Neural cell (in vitro differentiated cells): ENCODE measurements at regions not wholly inside any gene's neighbourhood (a gene's known extent, or its start where the extent isn't known, plus 50 kb on each side); places are given as distances from the start of the nearest gene placed in this dataset.

Experiments used
- H2AFZ ChIP-seq: fragments of 200-600, 300-800 bp; sonication (generic), shearing (Covaris generic); 2 replicates; pipeline ENCODE4 v1.6.0; 2014; ENCODE audit warnings: low read depth, mild to moderate bottlenecking, antibody characterized with exemption, low read length, moderate library complexity
- H3F3A ChIP-seq: fragments of 200-600 bp; shearing (Covaris generic); 2 replicates; pipeline ENCODE4 v1.6.1; 2016; ENCODE audit warnings: mild to moderate bottlenecking, moderate library complexity, mixed read lengths, antibody characterized with exemption, low read length; ENCODE audit not compliant: insufficient read depth, poor library complexity, severe bottlenecking
- H3K27ac ChIP-seq: fragments of 200-600, 300-800 bp; sonication (generic), shearing (Covaris generic); 2 replicates; pipeline ENCODE4 v1.5.1; 2014; ENCODE audit warnings: mild to moderate bottlenecking, low read length, moderate library complexity
- H3K27me3 ChIP-seq: fragments of 300-800, 200-600 bp; sonication (generic), shearing (Covaris generic); 2 replicates; pipeline ENCODE4 v1.6.0; 2014; ENCODE audit warnings: mild to moderate bottlenecking, low read depth, low read length, moderate library complexity; ENCODE audit not compliant: insufficient read depth
- H3K36me3 ChIP-seq: fragments of 300-800, 200-600 bp; sonication (generic), shearing (Covaris generic); 2 replicates; pipeline ENCODE4 v1.5.1; 2014; ENCODE audit warnings: mild to moderate bottlenecking, antibody characterized with exemption, low read length, moderate library complexity; ENCODE audit not compliant: insufficient read depth
- H3K4me2 ChIP-seq: fragments of 300-800, 200-600 bp; sonication (generic), shearing (Covaris generic); 2 replicates; pipeline ENCODE4 v1.6.0; 2014; ENCODE audit warnings: mild to moderate bottlenecking, low read length
- H3K4me3 ChIP-seq: fragments of 300-800, 200-600 bp; sonication (generic), shearing (Covaris generic); 2 replicates; pipeline ENCODE4 v1.5.1; 2014; ENCODE audit warnings: mild to moderate bottlenecking, low read length, moderate library complexity
- H3K79me2 ChIP-seq: fragments of 200-600 bp; shearing (Covaris generic); replicated peaks from 2 replicates; pipeline ENCODE4 v1.6.0; 2014; ENCODE audit warnings: mild to moderate bottlenecking, low read length, moderate library complexity; ENCODE audit not compliant: insufficient read depth
- H3K9ac ChIP-seq: fragments of 300-800, 200-600 bp; sonication (generic), shearing (Covaris generic); 2 replicates; pipeline ENCODE4 v1.6.1; 2016; ENCODE audit warnings: mild to moderate bottlenecking, low read length, mixed read lengths
- H3K9me2 ChIP-seq: fragments of 200-600 bp; shearing (Covaris generic); 2 replicates; pipeline ENCODE4 v1.6.1; 2016; ENCODE audit warnings: mild to moderate bottlenecking, low read length, mixed read lengths; ENCODE audit not compliant: insufficient read depth
- H3K9me3 ChIP-seq: fragments of 200-600, 300-800 bp; sonication (generic), shearing (Covaris generic); 2 replicates; pipeline ENCODE4 v1.6.1; 2016; ENCODE audit warnings: mild to moderate bottlenecking, mixed run types, low read length, moderate library complexity, mixed read lengths
- H4K20me1 ChIP-seq: fragments of 200-600 bp; shearing (Covaris generic); 2 replicates; pipeline ENCODE4 v1.6.1; 2016; ENCODE audit warnings: mild to moderate bottlenecking, mixed run types; ENCODE audit not compliant: insufficient read depth
- EP300 ChIP-seq: fragments of 450-650 bp; conservative IDR thresholded peaks from 2 replicates; pipeline ENCODE4 v1.6.1; 2014; ENCODE audit warnings: antibody characterized with exemption, mild to moderate bottlenecking, moderate library complexity; ENCODE audit not compliant: poor library complexity, severe bottlenecking
- EZH2 ChIP-seq: fragments of 200-600, 300-800 bp; shearing (Covaris generic), sonication (generic); IDR thresholded peaks from 2 replicates; pipeline ENCODE4 v1.6.1; 2014; ENCODE audit warnings: antibody characterized with exemption, low read length, borderline replicate concordance, mild to moderate bottlenecking; ENCODE audit not compliant: insufficient read depth, poor library complexity, severe bottlenecking
- MXI1 ChIP-seq: fragments of 450-650 bp; conservative IDR thresholded peaks from 2 replicates; pipeline ENCODE4 v1.6.1; 2014; ENCODE audit warnings: antibody characterized with exemption, mild to moderate bottlenecking; ENCODE audit not compliant: poor library complexity, severe bottlenecking
- POLR2AphosphoS5 ChIP-seq: IDR thresholded peaks from 2 replicates; pipeline ENCODE4 v1.6.1; 2012
- RAD21 ChIP-seq: fragments of 450-650 bp; conservative IDR thresholded peaks from 2 replicates; pipeline ENCODE4 v1.6.1; 2014; ENCODE audit warnings: antibody characterized with exemption, mild to moderate bottlenecking, moderate library complexity
- SMC3 ChIP-seq: fragments of 450-650 bp; conservative IDR thresholded peaks from 2 replicates; pipeline ENCODE4 v1.6.1; 2014; ENCODE audit warnings: antibody characterized with exemption, mild to moderate bottlenecking, moderate library complexity; ENCODE audit not compliant: poor library complexity
- TAF1 ChIP-seq: IDR thresholded peaks from 2 replicates; pipeline ENCODE4 v1.6.1; 2012; ENCODE audit warnings: low read depth
- TF ChIP-seq, protein P1 (sequence below): IDR thresholded peaks from 2 replicates; pipeline ENCODE4 v1.6.1; 2012; ENCODE audit warnings: borderline replicate concordance
- TF ChIP-seq, protein P2 (sequence below): fragments of 450-650 bp; IDR thresholded peaks from 2 replicates; pipeline ENCODE4 v1.5.1; 2014; ENCODE audit warnings: antibody characterized with exemption, mild to moderate bottlenecking, moderate library complexity; ENCODE audit not compliant: poor library complexity, severe bottlenecking

DNA sequence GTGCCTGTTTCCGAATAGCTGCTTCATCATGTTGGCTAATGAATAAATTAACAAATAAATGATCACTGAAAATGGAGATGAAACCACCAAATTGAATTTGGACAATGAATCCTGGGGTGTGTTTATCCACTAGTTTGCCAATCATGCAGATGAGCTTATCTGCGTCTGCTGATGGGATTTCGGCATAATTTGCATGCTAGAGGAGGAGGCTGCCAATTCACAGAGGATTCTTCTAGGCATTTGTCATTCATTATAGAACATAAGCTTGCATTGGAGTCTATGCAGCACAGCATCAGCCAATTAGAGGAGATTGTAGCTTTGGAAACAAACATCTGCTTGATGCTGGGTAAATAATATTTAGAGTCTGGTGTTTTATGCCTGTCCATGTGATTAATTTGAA lies 123.1 kb downstream of the NPIPB5 start (continued):
- TF ChIP-seq, protein P1, sequence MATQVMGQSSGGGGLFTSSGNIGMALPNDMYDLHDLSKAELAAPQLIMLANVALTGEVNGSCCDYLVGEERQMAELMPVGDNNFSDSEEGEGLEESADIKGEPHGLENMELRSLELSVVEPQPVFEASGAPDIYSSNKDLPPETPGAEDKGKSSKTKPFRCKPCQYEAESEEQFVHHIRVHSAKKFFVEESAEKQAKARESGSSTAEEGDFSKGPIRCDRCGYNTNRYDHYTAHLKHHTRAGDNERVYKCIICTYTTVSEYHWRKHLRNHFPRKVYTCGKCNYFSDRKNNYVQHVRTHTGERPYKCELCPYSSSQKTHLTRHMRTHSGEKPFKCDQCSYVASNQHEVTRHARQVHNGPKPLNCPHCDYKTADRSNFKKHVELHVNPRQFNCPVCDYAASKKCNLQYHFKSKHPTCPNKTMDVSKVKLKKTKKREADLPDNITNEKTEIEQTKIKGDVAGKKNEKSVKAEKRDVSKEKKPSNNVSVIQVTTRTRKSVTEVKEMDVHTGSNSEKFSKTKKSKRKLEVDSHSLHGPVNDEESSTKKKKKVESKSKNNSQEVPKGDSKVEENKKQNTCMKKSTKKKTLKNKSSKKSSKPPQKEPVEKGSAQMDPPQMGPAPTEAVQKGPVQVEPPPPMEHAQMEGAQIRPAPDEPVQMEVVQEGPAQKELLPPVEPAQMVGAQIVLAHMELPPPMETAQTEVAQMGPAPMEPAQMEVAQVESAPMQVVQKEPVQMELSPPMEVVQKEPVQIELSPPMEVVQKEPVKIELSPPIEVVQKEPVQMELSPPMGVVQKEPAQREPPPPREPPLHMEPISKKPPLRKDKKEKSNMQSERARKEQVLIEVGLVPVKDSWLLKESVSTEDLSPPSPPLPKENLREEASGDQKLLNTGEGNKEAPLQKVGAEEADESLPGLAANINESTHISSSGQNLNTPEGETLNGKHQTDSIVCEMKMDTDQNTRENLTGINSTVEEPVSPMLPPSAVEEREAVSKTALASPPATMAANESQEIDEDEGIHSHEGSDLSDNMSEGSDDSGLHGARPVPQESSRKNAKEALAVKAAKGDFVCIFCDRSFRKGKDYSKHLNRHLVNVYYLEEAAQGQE = no peak

DNA sequence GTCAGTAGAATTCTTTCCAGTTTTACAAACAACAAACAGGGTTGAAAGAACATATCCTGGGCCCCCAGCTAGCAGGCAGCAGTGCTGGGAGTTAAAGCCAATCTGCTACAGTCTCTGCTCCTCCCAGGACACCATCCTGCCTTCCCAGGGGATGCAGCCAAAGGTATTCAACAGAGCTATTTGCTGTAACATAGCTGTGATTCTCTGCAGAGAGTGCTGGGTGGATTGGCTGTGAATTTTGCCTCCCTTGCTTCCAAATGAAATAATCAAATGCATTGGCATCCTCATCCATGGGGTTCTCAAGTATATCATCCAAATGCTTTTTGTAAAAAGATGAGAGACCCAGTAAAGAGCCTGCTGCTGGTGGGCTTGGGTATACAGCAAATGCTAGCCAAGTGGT lies 124.3 kb downstream of the NPIPB5 start:
- no peaks in the 10 kb centered on the region for H3K27me3 ChIP-seq
- H3K27ac ChIP-seq = no peak overlapping the region
- H2AFZ ChIP-seq = no peak overlapping the region
- no peaks in the 10 kb centered on the region for H3F3A ChIP-seq
- H3K9me2 ChIP-seq = no peaks in the 10 kb centered on the region
- H3K9me3 ChIP-seq = no peaks in the 10 kb centered on the region
- no peak overlapping the region for H3K4me2 ChIP-seq
- H4K20me1 ChIP-seq = no peaks in the 10 kb centered on the region
- no peak overlapping the region for H3K4me3 ChIP-seq
- H3K9ac ChIP-seq = no peak overlapping the region
- no peaks in the 10 kb centered on the region for H3K79me2 ChIP-seq
- H3K36me3 ChIP-seq = no peaks in the 10 kb centered on the region
- TF ChIP-seq MXI1 (no peak), SMC3 (no peak), EP300 (no peak), RAD21 (no peak), EZH2 (no peak), TAF1 (no peak), POLR2AphosphoS5 (no peak)
- TF ChIP-seq, protein P1 = no peak
- TF ChIP-seq, protein P2, sequence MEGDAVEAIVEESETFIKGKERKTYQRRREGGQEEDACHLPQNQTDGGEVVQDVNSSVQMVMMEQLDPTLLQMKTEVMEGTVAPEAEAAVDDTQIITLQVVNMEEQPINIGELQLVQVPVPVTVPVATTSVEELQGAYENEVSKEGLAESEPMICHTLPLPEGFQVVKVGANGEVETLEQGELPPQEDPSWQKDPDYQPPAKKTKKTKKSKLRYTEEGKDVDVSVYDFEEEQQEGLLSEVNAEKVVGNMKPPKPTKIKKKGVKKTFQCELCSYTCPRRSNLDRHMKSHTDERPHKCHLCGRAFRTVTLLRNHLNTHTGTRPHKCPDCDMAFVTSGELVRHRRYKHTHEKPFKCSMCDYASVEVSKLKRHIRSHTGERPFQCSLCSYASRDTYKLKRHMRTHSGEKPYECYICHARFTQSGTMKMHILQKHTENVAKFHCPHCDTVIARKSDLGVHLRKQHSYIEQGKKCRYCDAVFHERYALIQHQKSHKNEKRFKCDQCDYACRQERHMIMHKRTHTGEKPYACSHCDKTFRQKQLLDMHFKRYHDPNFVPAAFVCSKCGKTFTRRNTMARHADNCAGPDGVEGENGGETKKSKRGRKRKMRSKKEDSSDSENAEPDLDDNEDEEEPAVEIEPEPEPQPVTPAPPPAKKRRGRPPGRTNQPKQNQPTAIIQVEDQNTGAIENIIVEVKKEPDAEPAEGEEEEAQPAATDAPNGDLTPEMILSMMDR = no peak
